ENCODE measurements at regions not wholly inside any gene's neighbourhood (a gene's known extent, or its start where the extent isn't known, plus 50 kb on each side); places are given as distances from the start of the nearest gene placed in this dataset.

- TF ChIP-seq, protein P1, sequence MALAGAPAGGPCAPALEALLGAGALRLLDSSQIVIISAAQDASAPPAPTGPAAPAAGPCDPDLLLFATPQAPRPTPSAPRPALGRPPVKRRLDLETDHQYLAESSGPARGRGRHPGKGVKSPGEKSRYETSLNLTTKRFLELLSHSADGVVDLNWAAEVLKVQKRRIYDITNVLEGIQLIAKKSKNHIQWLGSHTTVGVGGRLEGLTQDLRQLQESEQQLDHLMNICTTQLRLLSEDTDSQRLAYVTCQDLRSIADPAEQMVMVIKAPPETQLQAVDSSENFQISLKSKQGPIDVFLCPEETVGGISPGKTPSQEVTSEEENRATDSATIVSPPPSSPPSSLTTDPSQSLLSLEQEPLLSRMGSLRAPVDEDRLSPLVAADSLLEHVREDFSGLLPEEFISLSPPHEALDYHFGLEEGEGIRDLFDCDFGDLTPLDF (CRISPR knock-in tag; IDR thresholded peaks at IDR 0.05) = no peak
These were observed 80.6 kb upstream of the BHLHE23 start (continued) for GRCh38 chr20:63087236-63087871.

DNA sequence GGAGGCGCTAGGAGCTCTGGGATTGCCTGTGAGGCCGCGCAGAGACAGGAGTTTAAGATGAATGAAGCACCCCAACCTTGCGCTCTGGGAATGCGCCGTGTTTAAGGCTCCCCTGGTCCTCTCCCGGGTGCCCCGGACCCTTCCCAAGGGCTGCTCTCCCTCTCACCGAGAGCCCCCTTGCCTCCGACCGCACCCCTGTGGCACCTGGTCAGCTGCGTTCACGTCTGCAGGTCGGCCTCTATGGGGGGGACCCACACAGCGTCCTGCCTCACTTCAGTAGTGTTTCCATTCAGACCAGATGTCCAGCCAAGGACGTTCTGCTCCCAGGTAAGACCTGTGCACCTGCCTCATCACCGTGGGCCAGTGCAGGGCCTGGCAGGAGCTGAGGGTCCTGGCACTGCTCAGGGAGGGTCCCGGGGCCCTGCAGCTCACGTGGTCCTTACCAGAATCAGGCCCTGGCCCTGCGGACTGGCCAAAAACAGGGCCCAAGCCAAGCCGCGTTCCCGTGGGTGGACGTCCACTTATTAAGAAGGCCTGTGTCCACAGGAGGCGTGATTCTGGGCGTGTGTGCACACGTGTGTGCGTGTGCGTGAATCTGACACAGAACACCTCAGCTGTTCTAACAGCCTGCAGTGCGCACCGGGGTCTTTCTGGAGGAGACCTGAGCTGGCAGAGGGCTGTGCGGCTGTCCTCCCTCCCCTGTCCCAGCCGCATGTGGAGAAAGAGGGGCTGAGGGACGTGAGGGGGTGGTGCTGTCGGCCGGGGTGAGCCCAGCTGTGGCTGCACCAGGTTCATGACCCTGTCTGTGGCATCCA lies 79.9 kb upstream of the BHLHE23 start:
- DNase-seq (ENCODE audit: low spot score) (peak; percentile 6), ATAC-seq (no peak)
- TF ChIP-seq ZNF232 (CRISPR knock-in tag; IDR thresholded peaks at IDR 0.05) (no peak), ZNF138 (CRISPR knock-in tag; conservative IDR thresholded peaks at IDR 0.05) (no peak), ATF2 (CRISPR knock-in tag; IDR thresholded peaks at IDR 0.05; ENCODE audit: borderline replicate concordance, low read depth) (no peak), ZNF219 (CRISPR knock-in tag; IDR thresholded peaks at IDR 0.05; ENCODE audit: borderline replicate concordance) (no peak), EMX1 (CRISPR knock-in tag; IDR thresholded peaks at IDR 0.05) (no peak), SP1 (CRISPR knock-in tag; conservative IDR thresholded peaks at IDR 0.05) (no peak), ZNF423 (CRISPR knock-in tag; IDR thresholded peaks at IDR 0.05) (no peak), TEAD1 (CRISPR knock-in tag; IDR thresholded peaks at IDR 0.05) (no peak), NR1H2 (CRISPR knock-in tag; IDR thresholded peaks at IDR 0.05) (no peak), SMAD3 (CRISPR knock-in tag; IDR thresholded peaks at IDR 0.05; ENCODE audit: borderline replicate concordance) (no peak), JUN (CRISPR knock-in tag; IDR thresholded peaks at IDR 0.05) (no peak), MAX (CRISPR knock-in tag; IDR thresholded peaks at IDR 0.05) (no peak), ZNF396 (CRISPR knock-in tag; IDR thresholded peaks at IDR 0.05; ENCODE audit: borderline replicate concordance) (no peak), ARID4B (CRISPR knock-in tag; IDR thresholded peaks at IDR 0.05; ENCODE audit: borderline replicate concordance) (no peak), FOXP4 (CRISPR knock-in tag; IDR thresholded peaks at IDR 0.05) (no peak), NR2C2 (CRISPR knock-in tag; IDR thresholded peaks at IDR 0.05) (no peak)
- TF ChIP-seq, protein P2, sequence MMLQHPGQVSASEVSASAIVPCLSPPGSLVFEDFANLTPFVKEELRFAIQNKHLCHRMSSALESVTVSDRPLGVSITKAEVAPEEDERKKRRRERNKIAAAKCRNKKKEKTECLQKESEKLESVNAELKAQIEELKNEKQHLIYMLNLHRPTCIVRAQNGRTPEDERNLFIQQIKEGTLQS (CRISPR knock-in tag; conservative IDR thresholded peaks at IDR 0.05) = no peak
- Mint-ChIP-seq H3K4me3 (no peak overlapping the region), H3K36me3 (no peaks in the 10 kb centered on the region), H3K4me1 (no peaks in the 10 kb centered on the region; the same call in 1 of the 2 replicates), H3K9me3 (no peaks in the 10 kb centered on the region), H3K27me3 (ENCODE audit: low read depth) (no peaks in the 10 kb centered on the region), H3K27ac (peak overlapping the region; percentile 12; the same call in 1 of the 2 replicates)
- POLR2A ChIA-PET = no interaction called here
- CTCF ChIA-PET = interaction anchor here (1.3 to 2.6 kb wide), 2 partner anchors 30 to 79 kb away, joined by 3 to 8 read pairs; no protein-coding TSS in a partner anchor

Measured in WTC11 (cell line).